ENCODE measurements at regions not wholly inside any gene's neighbourhood (a gene's known extent, or its start where the extent isn't known, plus 50 kb on each side); places are given as distances from the start of the nearest gene placed in this dataset.

DNA sequence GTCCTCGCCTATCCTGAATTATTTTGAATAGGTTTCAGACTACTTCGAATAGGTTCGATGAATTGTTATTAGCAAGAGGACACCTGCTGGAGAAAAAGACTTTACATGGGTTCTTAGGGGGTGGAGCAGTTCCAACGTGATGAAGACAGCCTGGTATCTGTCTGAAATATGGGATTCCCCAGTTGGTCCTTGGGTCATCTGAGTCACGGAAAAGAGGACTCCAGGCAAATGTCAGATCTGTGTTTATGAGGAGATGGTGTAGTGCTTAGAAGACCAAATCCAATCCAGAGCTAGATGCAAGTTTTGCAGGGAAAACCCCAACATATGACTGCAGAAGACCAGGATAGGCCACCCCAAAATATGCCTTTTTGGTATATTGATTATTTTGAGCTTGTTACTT, 98.9 kb upstream of the IGSF10 start:
- TF ChIP-seq POLR2A (IDR thresholded peaks at IDR 0.05) (no peak), POLR2AphosphoS5 (IDR thresholded peaks at IDR 0.05) (no peak)
- TF ChIP-seq, protein P1, sequence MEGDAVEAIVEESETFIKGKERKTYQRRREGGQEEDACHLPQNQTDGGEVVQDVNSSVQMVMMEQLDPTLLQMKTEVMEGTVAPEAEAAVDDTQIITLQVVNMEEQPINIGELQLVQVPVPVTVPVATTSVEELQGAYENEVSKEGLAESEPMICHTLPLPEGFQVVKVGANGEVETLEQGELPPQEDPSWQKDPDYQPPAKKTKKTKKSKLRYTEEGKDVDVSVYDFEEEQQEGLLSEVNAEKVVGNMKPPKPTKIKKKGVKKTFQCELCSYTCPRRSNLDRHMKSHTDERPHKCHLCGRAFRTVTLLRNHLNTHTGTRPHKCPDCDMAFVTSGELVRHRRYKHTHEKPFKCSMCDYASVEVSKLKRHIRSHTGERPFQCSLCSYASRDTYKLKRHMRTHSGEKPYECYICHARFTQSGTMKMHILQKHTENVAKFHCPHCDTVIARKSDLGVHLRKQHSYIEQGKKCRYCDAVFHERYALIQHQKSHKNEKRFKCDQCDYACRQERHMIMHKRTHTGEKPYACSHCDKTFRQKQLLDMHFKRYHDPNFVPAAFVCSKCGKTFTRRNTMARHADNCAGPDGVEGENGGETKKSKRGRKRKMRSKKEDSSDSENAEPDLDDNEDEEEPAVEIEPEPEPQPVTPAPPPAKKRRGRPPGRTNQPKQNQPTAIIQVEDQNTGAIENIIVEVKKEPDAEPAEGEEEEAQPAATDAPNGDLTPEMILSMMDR (IDR thresholded peaks at IDR 0.05): no peak

Data from suprapubic skin (tissue), 4 donors.